ENCODE measurements at regions not wholly inside any gene's neighbourhood (a gene's known extent, or its start where the extent isn't known, plus 50 kb on each side); places are given as distances from the start of the nearest gene placed in this dataset.
"Not testable (repeated sequence)": the region's sequence is repeated elsewhere in the genome, so short reads cannot be mapped to it uniquely, and the experiment has no call there.

DNA sequence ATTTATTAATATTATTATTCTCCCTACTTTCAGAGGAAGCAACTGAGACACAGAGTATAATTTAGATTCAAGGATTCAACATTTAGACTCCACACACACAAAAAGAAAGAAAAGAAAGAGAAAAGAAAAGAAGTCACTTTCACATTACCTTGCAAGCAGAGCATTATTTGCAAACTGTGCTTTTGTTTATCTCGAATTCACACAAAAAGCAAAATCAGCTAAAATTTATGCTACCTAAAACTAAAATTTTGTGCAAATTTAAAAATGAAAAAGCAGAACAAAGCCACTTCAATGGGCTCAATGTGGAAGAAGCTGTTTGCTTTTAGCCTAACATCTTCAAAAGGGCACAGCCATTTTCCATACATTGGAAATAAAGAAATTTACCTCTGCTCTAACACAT is 1282.7 kb upstream of the GYPC start:
- DNase-seq = no peak

DNA sequence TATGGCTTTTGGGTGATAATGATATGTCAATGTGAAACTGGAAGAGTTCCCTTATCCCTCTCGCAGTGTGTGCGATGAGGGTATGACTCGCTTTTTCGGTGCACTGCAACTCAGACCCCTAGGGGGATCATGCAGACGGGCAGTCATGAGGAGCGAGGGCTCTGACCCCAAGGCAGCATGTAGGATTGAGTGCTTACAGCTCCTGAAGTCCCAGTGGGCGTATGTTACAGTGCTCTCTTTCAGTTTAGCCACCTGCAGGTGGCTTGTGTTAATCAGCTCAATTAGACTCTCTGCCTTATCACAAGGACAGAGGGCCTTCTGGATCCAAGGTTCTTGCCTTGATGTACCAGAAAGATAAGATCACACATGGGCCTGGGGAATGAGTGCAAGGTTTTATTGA is 1269.9 kb upstream of the GYPC start:
- peak; percentile 1 for DNase-seq

DNA sequence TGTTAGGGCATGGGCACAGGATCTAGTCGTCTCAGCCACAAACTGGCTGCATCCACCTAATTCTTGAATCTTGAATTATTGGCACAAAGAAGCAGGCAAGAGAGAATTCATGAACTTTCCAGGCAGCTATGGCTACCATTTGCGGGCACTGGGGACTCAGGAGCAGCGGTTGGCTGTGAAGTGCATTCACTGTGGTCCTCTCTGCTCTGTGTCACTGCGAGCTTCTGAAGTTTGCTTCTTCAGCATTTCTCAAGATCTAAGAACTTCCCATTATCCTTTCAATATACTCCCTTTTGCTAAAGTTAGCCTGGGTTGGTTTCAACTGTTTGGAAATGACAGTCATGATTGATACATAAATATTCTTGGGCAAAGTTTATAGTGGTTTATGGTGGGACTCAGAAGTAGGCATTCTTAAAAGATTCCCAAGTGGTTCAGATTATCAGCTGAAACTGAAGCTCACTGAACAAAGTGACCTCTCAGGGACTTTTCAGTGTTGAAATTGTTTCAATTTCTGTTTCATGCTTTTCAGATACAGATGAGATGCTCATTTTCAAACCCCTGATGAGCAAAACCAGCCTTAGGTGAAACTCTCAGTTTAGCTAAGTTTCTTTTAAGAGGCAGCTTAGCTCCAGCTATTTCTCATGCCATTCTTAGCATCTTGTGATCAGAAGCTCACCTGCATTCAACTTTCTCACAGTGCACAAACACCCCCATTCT is 1258.3 kb upstream of the GYPC start:
- no peak for DNase-seq

DNA sequence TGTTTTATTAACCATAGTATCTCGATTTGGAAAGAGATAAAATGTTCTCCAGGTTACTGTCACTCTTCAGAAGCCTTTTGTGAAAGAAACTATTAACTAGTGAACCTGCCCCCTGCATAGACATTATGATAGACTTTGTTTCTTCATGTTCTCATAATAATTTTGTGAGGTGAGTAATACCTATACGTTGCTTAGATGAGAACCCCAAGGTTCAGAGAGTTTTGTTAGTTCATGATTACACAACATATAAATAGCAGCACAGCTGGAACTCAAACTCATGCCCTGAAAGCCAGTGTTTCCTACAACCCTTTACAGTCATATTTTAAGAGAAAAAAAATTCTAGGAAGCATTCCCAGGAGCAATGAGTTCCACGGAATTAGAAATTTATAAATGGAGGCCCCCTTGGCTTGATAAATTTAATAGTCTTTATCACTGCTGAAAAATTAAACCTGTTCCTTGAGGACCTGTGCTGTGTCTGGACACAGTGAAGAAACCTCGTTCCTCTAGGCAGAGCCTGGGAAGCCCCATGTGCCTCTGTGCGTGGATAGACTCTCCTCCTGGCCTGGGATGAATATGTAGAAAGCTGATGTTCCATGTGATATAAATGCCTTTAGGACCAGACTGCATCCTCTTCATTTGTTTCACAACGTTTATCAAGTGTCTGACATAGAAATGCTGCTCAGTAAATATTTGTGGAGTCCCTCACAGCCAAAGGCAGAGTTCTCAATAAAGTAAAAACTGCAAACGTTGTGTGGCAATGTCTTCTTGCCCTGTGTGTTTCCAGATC is 1257.0 kb upstream of the GYPC start:
- DNase-seq = no peak

DNA sequence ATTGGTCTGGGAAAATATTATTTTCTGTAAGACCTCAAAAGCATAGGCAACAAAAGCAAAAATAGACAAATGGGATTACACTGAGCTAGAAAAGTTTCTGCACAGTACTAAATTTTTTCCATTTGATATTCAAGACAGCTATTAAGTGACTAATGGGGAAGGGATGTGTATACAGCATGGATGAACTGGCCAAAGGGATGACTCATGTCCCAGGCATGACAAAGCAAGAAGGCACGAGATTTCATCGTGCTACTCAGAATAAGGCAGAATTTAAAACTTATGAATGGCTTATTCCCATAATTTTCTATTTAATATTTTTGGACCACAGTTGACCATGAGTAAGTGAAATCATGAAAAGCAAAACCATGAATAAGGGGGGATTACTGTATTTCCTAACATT is 1250.1 kb upstream of the GYPC start:
- DNase-seq = no peak

DNA sequence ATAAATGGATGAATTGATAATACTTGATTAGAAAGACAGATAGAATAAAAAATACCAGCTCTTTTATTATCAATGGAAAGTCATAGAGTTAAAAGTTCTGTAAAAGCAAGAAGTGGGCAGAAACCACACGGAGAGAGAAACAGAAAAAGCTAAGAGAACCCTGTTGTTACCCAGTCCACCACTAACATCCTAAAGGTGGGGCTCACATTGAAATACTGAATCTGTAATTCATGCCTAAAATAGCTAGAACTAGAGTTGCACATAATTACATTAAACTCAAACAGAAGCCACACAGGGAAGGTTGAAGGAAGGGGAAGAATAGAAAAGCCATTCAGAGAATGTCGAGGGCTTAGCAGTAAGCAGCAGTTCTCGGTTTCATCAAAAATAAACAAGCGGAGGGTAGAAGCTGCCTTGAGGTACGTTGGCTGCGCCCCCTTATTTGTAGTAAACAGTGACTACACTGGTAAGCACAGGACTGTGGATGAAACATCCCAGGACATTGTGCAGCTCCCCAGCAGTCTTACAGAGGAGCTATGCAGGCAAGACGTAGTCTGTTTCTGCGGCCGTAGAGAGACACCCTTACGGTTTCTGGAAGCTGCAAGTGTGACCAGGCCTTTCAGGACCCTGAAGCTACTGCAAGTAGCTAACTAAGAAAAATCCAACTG is 1247.0 kb upstream of the GYPC start:
- no peak for DNase-seq

DNA sequence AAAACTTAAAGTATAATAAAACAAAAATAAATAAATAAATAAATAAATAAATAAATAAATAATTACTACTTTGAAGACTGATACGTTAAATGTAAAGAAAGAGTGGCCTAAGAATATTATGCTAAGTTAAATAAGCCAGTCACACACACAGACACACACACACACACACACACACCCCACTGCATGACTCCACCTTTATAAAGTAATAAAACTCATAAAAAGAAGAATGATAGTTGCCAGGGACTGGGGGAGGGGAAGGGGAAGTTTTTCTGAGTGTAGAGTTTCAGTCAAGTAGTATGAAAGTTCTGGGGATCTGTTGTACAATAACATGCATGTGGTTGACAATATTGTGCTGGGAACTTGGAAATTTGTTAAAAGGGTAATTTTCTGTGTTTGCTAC is 1237.5 kb upstream of the GYPC start:
- DNase-seq = no peak

DNA sequence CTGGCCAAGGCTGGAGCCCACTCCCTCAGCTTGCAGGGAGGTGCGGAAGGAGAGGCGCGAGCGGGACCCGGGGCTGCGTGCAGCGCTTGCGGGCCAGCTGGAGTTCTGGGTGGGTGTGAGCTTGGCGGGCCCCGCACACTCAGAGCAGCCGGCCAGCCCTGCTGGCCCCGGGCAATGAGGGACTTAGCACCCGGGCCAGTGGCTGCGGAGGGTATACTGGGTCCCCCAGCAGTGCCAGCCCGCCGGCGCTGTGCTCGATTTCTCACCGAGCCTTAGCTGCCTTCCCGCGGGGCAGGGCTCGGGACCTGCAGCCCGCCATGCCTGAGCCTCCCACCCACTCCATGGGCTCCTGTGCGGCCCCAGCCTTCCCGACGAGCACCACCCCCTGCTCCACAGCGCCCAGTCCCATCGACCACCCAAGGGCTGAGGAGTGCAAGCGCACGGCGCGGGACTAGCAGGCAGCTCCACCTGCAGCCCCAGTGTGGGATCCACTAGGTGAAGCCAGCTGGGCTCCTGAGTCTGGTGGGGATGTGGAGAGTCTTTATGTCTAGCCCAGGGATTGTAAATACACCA is 1233.7 kb upstream of the GYPC start:
- not testable (repeated sequence) for DNase-seq

DNA sequence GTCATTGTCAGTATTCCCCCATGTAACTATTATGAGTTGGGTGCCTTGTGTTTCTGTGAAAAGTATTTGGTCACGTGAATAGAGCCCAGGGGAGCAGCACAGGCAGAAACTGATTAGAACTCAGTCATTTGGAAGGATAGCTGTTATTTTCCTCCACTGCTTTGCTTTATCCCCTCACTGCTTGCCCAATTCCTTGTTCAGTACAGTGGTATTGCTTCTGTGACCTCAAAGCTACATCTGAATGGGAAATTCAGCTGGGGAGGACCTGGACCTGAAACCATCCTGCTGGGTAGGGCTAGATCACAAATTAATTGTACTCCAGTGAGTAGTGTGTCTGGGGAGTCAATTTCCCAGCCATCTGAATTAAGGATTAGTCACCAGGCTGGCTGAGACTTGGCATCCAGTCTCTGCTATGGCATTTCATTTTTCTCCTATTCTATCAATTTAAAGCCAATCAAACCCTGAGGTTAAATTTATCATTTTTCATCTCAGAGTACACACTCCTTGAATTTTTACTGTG is 1231.6 kb upstream of the GYPC start:
- no peak for DNase-seq

DNA sequence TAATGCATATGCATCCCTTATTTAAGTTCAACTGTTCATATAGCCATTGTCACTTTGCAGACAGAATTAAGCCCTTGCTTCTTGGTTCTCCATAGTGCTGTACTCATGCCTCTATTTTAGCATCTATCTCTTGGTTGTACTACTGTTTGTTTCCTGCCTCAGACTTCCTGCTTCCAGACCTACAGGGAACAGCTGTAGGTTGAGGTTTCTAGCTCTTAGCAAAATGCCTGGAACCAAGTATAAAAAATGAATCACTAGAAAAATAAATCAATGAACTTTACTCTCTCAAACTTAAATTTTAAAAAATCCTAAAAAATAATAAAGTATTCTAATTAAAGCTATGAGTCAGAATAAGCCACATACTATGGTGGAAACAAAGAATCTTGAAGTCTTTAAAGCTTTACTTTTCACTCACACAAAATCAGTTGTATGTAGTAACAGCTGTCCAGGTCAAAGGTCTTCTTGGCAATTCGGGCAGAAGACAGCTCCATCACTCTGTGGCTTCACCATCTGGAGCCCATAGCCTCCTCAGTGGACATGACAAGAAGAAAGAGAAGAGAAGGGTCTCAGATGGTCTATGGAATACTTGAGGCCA is 1228.1 kb upstream of the GYPC start:
- DNase-seq = no peak

DNA sequence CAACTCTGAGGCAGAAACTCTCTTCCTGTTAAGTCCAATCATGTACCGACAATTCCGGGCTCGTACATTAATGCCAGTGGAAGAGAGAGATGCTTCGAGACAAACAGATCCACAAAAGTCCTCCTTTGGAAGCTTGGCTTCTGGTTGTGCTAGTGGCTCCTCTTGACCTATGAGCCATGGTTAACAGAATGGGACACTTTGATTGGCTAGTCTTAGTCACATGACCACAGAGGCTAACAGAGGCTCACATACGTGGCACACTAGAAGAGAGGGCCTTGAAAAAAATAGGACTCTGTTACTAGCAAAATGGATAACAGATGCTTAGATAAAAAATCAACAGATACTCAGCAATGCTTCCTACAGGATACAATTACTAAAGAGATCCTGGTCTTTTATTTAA is 1211.9 kb upstream of the GYPC start:
- DNase-seq = no peak

DNA sequence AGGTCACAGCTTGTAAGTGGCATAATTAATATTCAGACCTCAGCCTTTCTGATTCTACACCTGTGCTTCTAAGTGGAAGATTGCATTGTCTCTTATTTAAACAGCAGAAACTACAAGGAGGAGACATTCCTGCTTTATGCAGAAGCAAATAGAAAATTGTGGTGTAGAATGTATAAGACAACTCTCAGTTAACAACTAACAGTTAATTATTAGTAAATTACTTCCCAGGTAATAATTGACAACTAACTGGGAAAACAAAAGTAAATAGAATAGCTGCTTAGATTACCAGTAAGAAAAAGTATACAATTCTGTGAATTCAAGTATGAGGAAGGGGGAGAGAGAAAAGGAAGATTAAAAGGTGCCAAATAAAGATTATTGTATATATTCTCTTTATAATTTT is 1210.5 kb upstream of the GYPC start:
- DNase-seq = no peak

DNA sequence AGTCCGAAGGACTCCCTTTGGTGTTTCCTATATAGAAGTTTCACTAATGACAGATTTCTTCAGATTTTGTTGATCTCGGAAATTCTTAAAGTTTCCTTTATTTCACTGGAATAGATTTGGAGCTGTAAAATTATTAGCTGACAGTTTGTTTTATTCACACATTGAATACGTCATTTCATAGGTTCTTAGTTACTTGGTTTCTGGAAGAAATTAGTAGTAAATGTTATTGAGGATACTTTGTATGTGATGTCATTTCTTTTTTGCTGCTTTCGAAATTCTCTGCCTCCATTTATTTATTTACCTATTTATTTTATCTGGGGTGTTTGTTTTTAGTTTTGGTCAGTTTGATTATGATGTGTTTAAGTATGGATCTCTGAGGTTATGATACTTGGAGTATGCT is 1205.9 kb upstream of the GYPC start:
- DNase-seq = no peak

DNA sequence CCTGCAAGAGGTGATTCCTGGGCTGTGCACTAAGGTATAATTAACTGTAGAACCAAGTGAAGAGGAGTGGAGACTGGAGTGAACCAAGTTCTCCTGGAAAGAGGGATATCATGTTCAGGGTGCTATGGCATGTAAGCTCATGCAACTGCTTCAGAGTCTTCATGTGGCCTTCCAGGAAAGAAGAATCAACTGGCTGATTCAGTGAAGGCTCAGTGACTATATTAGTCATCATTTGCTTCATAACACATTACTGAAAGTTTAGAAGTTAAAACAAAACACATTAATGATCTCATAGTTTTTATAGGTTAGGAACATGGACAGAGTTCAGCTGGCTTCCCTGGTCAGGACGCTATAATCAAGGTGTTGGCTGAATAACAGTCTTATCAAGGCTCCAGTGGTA is 1200.8 kb upstream of the GYPC start:
- no peak for DNase-seq

DNA sequence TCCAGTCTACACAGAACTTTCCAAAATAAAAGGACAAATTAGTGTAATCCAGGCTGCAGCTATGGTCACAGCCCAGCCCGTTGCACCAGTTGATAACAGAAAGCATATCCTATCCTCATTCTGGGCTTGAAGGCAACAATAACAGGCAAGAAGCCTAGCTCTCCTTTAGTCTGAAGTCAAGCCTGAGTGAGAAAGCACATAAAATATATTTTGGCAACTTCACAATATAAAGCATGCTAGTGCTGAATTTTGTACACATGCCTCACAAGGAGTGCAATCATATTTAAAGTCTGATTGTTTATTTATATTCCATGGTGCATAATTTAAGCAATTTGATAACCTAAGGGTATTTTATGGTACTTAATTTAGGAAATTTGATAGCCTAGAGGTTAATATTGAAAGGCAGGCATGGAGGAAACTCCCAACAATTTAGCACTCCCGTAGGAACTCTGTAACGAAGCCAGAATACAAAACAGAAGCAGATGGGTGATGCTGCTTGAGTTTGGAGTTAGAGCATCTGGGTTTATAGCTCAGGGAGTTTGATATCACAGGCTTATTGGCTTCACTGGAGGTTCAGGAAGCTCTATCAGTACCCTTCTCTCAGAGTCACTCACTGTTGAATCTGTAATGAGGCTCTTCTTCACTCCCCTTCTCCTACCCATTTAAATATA is 1199.1 kb upstream of the GYPC start:
- no peak for DNase-seq

DNA sequence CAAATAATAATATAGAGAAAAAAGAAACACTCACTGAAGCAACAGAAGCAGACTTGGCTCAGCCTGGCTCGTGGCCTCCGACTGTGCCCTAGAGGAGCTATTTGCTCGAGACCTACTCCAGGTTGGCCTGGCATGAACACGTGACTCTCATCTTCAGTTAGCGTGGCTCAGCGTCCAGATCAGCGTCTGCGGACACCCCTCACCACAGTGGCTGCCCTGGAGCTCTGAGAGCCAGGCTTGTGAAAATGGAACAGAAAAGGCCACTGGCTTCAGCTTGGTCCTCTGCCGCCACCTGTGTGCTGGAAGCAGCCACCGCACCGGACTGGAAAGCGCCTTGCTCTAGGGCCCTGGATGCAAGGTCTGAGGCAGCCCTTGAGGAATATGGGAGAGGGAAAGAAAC is 1184.0 kb upstream of the GYPC start:
- DNase-seq = no peak

DNA sequence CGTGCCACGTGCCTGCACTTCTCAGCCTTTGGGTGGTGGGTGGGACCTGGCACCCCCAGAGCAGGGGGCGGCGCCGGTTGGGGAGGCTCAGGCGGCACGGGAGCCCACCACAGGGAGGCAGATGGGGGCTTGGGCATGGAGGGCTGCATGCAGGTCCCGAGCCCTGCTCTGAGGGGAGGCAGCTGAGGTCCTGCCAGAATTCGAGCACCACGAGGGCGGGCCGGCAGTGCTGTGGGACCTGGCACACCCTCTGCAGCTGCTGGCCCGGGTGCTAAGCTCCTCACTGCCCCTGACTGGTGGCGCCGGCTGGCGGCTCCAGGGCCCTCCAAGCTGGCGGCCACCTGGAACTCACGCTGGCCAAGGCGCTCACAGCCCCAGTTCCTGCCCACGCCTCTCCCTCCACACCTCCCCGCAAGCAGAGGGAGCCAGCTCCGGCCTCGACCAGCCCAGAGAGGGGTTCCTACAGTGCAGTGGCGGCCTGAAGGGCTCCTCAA is 1176.8 kb upstream of the GYPC start:
- DNase-seq = no peak

DNA sequence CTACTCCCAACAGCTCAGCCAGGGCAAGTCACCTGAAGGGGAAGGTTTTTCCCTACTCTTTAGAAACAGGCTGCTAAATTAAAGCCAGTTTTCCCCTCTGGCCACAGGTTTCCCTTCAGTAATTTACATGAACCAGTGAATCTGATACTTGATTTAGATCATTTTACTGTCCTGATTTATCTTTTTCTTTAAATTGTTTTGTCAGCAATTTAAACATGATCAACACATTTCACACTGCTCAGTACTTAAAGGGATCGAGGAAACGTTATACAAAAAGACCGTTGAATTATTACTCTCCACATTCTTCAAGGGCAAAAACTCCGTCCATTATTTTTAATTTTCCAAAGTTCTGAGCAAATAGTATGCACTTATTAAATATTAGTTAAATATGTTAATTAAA is 1165.7 kb upstream of the GYPC start:
- DNase-seq = no peak

DNA sequence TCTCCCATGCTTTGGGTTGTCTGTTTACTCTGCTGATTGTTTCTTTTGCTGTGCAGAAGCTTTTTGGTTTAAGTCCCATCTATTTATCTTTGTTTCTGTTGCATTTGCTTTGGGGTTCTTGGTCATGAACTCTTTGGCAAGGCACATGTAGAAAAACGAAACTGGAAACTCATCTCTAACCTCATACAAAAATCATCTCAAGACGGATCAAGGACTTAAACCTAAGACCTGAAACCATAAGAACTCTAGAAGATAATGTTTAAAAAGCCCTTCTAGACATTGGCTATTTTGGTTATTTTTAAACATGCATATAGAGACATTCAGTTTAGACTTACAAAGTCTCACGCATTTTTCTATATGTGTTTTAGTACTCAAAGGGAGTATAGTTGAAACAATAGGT is 1164.3 kb upstream of the GYPC start:
- DNase-seq = no peak

DNA sequence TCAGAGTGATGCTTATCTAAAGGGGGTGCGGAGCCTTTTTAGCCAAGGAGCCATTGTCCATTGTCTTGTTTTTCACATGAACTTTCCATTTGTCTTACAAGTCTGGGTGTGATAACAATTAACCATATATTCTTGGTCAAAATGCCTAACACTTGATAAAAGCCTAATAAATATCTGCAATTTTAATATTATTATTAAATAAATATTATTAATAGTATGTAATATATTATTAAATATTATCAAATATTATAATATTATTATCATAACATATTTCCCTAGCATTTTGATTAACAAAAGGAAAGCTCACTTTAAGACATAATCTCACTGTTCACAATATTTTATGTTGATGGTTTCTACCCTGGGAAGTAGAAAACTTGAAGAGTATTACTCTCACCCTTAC is 1143.6 kb upstream of the GYPC start:
- no peak for DNase-seq

DNA sequence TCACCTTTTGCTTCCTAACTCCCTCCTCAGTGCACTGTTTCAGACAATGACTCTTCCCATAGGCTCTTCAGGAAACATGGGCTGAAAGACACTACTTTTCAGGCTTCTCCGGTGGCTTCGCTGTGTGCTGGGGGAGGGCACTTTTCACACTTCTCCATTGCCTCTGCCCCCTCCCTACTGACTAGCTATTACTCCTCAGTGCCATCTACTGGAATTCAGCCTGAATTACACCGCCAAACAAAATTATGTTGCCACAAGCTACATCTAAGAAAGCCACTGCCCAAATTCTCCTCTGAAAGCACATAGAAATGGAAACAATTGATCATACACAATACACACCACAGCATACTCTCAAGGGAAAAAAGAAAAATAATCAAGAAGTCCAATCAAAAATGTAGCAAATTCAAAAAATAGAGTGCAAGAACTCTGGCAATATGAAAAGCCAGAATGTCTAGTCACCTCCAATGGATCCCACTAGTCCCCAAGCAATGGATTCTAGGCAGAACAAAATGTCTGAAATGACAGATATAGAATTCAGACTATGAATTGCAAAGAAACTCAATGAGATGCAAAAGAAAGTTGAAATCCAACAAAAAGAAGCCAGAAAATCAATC is 1139.4 kb upstream of the GYPC start:
- DNase-seq = no peak

DNA sequence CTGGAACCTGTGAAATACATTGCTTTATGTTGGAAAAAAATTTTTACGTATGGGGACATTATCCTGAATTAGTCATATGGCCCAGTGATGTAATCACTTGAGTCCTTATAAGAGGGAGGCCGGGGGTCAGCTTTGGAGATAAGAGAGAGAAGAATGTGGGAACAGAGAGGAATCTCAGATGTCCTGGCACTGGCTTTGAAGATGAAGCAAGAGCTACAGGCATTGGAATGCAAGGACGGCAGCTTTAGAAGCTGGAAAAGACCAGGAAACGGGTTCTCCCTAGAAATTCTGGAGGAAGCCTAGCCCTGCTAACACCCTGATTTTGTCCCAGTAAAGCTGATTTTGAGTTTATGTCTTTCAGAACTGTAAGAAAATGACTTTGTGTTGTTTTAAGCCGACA is 1129.9 kb upstream of the GYPC start:
- no peak for DNase-seq
